HK-2 (cell line): ENCODE measurements at regions not wholly inside any gene's neighbourhood (a gene's known extent, or its start where the extent isn't known, plus 50 kb on each side); places are given as distances from the start of the nearest gene placed in this dataset.
"Not testable (repeated sequence)": the region's sequence is repeated elsewhere in the genome, so short reads cannot be mapped to it uniquely, and the experiment has no call there.

Experiments
- DNase-seq: peaks from one replicate; pipeline ENCODE4 v3.0.0-alpha.2; 2018; ENCODE audit not compliant: unreplicated experiment

- DNase-seq, result no peak
These were observed 1763.0 kb upstream of the C9orf72 start for GRCh38 chr9:29336281-29336680.

- DNase-seq, result no peak
These were observed 1766.1 kb upstream of the C9orf72 start for GRCh38 chr9:29339387-29339786.

- DNase-seq, result no peak
These were observed 1775.7 kb upstream of the C9orf72 start for GRCh38 chr9:29348999-29349398.

- DNase-seq, result no peak
These were observed 1816.1 kb upstream of the C9orf72 start for GRCh38 chr9:29389421-29389820.

- DNase-seq, result no peak
These were observed 1817.6 kb upstream of the C9orf72 start for GRCh38 chr9:29390859-29391258.

GRCh38 chr9:29393064-29393463, 1819.8 kb upstream of the C9orf72 start:
- no peak for DNase-seq

- DNase-seq, result no peak
These were observed 1821.6 kb upstream of the C9orf72 start for GRCh38 chr9:29394855-29395254.

GRCh38 chr9:29397148-29397547, 1823.9 kb upstream of the C9orf72 start:
- no peak for DNase-seq

- DNase-seq, result no peak
These were observed 1842.9 kb upstream of the C9orf72 start for GRCh38 chr9:29416204-29416603.

GRCh38 chr9:29422438-29422837, 1849.2 kb upstream of the C9orf72 start:
- no peak for DNase-seq

GRCh38 chr9:29432191-29432590, 1858.9 kb upstream of the C9orf72 start:
- no peak for DNase-seq

GRCh38 chr9:29432656-29433055, 1859.4 kb upstream of the C9orf72 start:
- not testable (repeated sequence) for DNase-seq

- no peak for DNase-seq
These were observed 1862.1 kb upstream of the C9orf72 start for GRCh38 chr9:29435368-29435767.

GRCh38 chr9:29437526-29437925, 1864.2 kb upstream of the C9orf72 start:
- DNase-seq, result no peak

GRCh38 chr9:29439961-29440360, 1866.7 kb upstream of the C9orf72 start:
- DNase-seq, result peak; percentile 1

GRCh38 chr9:29440449-29440848, 1867.2 kb upstream of the C9orf72 start:
- no peak for DNase-seq

- no peak for DNase-seq
These were observed 1872.5 kb upstream of the C9orf72 start for GRCh38 chr9:29445751-29446150.

- no peak for DNase-seq
These were observed 1876.0 kb upstream of the C9orf72 start for GRCh38 chr9:29449306-29449705.

GRCh38 chr9:29450343-29450875, 1877.1 kb upstream of the C9orf72 start:
- DNase-seq, result not testable (repeated sequence)

- no peak for DNase-seq
These were observed 1883.7 kb upstream of the C9orf72 start for GRCh38 chr9:29456940-29457339.

- DNase-seq, result no peak
These were observed 1902.2 kb upstream of the C9orf72 start for GRCh38 chr9:29475471-29475870.

- DNase-seq, result no peak
These were observed 1938.4 kb upstream of the C9orf72 start for GRCh38 chr9:29511680-29512079.

GRCh38 chr9:29514336-29514735, 1941.1 kb upstream of the C9orf72 start:
- DNase-seq, result no peak

GRCh38 chr9:29514862-29515261, 1941.6 kb upstream of the C9orf72 start:
- DNase-seq, result no peak
